GM04503 (cell line): ENCODE measurements at regions not wholly inside any gene's neighbourhood (a gene's known extent, or its start where the extent isn't known, plus 50 kb on each side); places are given as distances from the start of the nearest gene placed in this dataset.
"Not testable (repeated sequence)": the region's sequence is repeated elsewhere in the genome, so short reads cannot be mapped to it uniquely, and the experiment has no call there.

Experiments used
- DNase-seq: peaks from one replicate; pipeline ENCODE4 v3.0.0-alpha.2; 2012; ENCODE audit warnings: low read depth

DNA sequence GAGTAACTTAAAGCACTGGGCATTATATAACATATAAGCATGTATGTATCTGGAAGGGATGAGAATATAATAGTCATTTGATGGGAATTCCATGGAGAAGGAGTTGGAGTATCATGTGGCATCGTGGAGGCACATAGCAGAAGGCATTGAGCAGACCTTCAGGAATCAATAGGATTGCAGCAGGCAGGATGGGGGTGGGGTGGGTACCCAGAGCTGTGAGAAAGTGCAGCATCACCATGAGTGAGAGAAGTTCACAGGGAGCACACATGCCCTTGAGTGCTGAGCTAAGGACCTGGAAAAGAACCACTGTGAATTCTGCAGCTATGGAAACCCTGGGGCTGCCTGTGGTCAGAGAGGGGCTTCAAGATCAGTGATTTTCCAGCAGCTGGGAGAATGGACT lies 57.3 kb downstream of the MED10 start:
- no peak for DNase-seq

- DNase-seq = no peak
Measured at GRCh38 chr5:6319116-6319515, 59.2 kb downstream of the MED10 start.

DNA sequence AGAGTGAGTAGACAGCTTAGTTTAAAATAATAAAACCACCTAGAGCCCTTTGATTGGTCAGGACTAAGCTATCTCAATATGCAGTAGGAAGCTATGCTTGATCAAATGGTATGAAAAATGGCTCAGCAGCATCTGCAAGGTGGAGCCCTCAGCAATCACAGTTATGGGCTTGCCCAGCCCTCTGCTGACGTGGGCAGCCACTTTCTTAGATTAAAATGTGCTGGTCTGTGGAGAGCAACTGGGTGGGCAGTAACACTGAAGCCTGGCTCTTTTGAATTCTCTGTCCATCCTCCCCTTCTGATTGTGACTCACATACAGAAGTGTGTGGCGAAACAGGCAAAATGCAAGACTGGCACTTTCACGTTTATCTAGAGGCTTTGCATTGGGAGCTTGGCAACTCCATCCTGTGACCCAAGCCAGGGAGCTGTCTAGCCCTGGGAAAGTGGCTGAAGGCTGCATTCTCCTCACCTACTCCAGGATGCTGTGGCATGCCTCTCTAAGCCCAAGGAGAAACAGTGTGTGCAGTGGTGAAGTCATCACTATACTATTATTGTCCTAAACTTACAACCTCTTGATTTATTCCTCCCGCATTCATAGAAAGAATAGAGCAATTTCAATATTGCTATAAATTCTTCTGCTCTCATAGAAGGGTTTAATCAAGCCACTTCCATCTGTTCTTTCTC lies 61.1 kb downstream of the MED10 start:
- no peak for DNase-seq

- no peak for DNase-seq
Measured at GRCh38 chr5:6315580-6315979, 62.8 kb downstream of the MED10 start.

- no peak for DNase-seq
Measured at GRCh38 chr5:6311568-6312501, 66.5 kb downstream of the MED10 start.

DNA sequence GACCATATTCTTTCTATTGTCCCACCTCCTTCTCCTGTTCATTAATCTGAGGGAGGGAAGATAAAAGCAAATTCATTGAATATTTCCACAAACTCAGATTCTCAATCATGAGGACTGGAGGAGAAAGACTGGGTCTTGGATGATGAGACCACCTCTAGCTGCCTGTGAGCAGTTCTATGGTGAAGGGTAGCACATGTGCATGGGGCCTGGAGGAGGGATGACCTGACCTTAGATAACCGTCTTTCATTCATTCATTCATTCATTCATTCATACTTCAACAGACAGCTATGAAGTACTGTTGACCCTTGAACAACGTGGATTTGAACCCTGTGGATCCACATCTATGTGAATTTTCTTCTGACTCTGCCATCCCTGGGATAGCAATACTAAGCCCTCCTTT lies 68.4 kb downstream of the MED10 start:
- DNase-seq = no peak

- no peak for DNase-seq
Measured at GRCh38 chr5:6308683-6309082, 69.7 kb downstream of the MED10 start.

GRCh38 chr5:6307304-6307703 lies 71.0 kb downstream of the MED10 start:
- no peak for DNase-seq

- no peak for DNase-seq
Measured at GRCh38 chr5:6305853-6306252, 72.5 kb downstream of the MED10 start.

DNA sequence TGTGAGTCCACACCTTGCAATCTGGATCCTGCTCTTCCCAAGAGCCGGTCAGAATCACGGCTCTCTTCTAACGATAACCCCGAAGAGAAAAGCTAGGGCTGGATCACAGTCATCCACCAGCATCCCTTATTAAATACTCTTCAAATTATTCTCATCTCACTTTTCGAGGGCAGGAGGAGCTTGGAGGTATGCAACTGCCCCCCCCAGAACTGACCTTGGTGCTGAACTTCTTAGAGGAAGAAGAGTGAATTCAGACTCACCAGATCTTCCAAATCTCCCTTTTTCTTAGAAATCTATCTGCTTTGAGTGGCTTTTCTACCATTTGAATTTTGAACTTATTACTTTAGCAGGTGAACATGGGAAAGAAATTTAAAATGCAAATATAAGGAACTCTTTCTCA lies 75.7 kb downstream of the MED10 start:
- no peak for DNase-seq

GRCh38 chr5:6302075-6302474 lies 76.3 kb downstream of the MED10 start:
- no peak for DNase-seq

DNA sequence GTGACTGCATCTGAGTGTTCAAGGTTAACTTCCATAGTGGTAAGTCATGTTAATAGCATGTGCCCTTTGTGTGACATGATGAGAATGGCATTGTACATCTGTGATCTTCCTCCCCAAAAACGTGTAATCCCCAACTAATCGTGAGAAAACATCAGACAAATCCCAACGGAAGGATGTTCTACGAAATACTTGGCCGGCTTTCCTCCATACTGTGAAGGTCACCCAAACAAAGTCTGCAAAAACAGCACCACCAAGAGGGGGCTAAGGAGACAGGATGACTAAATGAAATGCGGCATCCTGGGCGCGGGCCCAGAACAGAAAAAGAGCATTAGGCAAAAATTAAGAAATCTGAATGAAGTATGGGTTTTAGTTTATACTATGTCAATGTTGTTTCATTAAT lies 81.8 kb downstream of the MED10 start:
- DNase-seq = no peak

- no peak for DNase-seq
Measured at GRCh38 chr5:6291961-6292360, 86.4 kb downstream of the MED10 start.

DNA sequence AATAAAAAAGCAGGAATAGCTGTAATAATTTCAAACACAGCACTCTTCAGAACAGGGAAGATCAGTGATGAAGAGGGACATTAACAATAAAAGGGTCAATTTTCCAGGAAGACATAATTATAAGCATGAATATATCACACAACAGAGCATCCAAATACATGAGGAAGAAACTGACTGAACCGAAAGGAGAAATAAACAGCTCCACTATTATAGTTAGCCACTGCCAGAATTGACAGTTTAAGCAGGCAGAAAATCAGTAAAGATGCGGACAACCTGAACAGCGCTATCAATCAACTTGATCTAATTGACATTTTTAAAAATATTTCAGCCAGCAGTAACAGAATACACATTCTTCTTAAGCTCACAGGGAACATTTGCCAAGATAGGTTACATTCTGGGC lies 89.1 kb downstream of the MED10 start:
- no peak for DNase-seq

DNA sequence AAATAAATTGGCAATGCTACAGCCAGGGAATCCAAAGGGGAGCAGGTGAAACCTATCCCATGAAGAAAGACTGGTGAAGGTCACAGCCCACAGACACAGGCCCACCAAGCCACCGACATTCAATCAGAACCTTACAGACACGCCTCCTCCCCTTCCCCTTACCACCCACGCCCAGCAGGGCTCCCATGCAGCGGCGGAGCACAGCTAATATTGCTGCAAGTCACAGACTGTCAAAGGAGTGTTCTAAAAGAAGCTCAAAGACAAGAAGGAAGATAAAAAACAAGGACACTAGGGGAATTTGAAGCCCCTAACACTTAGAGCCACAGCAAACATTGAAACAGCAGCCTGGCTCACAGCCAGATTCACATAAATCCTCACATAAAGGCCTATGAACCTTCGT lies 91.2 kb downstream of the MED10 start:
- DNase-seq = no peak

- no peak for DNase-seq
Measured at GRCh38 chr5:6286404-6286803, 91.9 kb downstream of the MED10 start.

DNA sequence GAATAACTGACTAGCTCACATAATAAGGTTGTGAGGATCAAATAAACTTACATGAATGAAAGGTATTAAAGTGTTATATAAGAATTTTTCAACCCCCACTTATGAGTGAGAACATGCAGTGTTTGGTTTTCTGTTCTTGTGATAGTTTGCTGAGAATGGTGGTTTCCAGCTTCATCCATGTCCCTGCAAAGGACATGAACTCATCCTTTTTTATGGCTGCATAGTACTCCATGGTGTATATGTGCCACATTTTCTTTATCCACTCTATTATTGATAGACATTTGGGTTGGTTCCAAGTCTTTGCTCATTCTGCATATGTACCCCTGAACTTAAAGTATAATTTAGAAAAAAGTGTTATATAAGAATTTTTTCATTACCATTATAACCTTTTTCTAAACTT lies 93.9 kb downstream of the MED10 start:
- not testable (repeated sequence) for DNase-seq

- DNase-seq = no peak
Measured at GRCh38 chr5:6282352-6282751, 96.0 kb downstream of the MED10 start.

- DNase-seq = no peak
Measured at GRCh38 chr5:6281818-6282217, 96.5 kb downstream of the MED10 start.

DNA sequence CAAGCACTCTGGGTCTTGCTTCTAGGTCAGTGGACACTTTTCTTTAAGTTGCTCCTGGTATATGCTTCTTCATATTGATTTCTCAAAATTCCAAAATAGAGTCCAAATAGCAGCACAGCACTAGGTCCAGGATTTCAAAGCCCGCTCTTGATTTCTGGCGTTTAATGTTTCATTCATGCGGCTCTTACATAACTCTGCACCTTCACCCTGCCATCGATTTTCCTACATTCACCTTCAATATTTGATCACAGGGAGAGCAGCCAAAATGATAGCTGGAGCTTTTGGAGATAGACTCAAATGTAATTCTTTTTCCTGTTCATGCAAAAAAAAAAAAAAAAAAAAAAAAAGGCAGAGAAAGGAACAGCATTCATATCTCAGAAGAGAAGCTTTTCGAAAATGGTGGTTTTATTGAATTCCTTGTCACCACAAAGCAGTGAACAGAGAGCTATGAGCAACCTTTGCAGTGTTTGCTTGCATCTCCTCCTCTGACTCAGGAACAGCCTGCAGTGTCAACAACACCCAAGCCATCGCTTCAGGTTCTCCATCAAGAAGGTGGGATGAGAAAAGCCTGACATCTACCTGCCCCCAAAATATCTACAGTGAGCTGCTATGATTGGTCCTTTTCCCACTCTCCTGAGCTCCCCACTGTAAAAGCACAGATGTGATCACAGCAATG lies 97.8 kb downstream of the MED10 start:
- DNase-seq = no peak

DNA sequence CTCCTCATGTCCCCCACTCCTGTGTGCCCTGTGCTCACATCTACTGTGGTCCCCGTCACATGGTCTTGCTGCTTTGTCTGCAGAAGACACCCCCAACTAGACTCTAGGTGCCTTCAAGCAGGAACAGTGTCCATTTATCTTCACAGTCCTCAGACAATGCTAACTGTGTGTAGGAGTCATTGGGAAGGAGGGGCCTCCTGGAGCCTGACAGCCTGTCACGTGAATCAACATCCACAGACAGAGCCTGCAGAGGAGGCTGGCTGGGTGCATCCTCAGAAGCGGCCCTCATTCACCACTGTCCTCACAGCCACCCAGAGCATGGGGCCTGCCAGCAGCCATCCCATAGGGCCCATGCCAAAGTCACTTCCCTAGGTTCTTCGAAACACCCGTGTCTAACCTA lies 98.7 kb downstream of the MED10 start:
- no peak for DNase-seq

DNA sequence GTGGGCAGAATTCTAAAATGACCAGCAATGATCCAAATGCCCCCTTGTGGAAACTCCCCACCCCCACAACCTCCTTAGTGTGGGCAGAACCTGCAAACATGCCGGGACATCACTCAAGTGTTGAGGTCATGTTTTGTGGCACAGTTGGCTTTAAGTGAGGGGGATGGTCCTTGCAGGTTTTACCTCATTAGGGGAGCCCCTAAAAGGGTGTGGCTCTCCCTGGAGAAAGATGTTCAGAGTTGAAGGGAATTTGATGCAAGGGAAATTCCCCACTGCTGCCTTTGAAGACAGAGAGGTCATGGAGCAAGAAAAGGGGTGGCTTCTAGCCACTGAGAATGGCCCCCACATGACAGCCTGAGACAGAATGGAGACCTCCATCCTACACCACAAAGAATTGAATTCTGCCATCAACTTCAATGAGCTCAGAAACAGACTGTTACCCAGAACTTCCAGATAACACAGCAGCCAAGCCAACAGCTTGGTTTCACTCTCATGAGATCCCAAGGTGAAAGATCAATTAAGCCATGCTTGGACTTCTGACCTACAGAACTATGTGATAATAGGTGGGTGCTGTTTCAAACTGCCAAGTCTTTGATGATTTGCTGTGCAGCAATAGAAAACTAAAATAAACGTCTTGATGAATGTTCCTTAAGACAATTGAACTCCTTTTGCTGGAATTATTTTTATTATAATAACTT lies 103.4 kb downstream of the MED10 start:
- DNase-seq = no peak
